Liver (tissue), 3 donors: ENCODE measurements at regions not wholly inside any gene's neighbourhood (a gene's known extent, or its start where the extent isn't known, plus 50 kb on each side); places are given as distances from the start of the nearest gene placed in this dataset.

Experiments
- CTCF ChIP-seq: fragments of 150-350 bp; IDR thresholded peaks from 2 replicates; pipeline ENCODE4 v1.5.1; 2017; ENCODE audit warnings: improper control_type of control experiment, low read depth, low read length; ENCODE audit not compliant: missing input control
- EGR1 ChIP-seq, 2 donors: IDR thresholded peaks; 2 replicates each; pipeline ENCODE4 v1.6.1; 2016 to 2018; ENCODE audit warnings: antibody characterized with exemption in 2 of 2, low read depth in 2 of 2
- MAX ChIP-seq: IDR thresholded peaks from 2 replicates; pipeline ENCODE4 v1.6.1; 2016; ENCODE audit warnings: antibody characterized with exemption
- TAF1 ChIP-seq: conservative IDR thresholded peaks from 2 replicates; pipeline ENCODE4 v1.6.1; 2016; ENCODE audit warnings: antibody characterized with exemption, mild to moderate bottlenecking
- ZBTB33 ChIP-seq: IDR thresholded peaks from 2 replicates; pipeline ENCODE4 v1.6.1; 2016; ENCODE audit warnings: antibody characterized with exemption
- donor health status: healthy.
- donor health status: healthy.

- no peak for TF ChIP-seq CTCF
- TF ChIP-seq EGR1 (IDR thresholded peaks at IDR 0.05; ENCODE audit: low read depth in 2 of 2): no peak
- no peak for TF ChIP-seq MAX
- no peak for TF ChIP-seq TAF1
- no peak for TF ChIP-seq ZBTB33
These were observed 113.4 kb upstream of the NUPR2 start for GRCh38 chr7:56229631-56230030.
